ENCODE measurements at regions not wholly inside any gene's neighbourhood (a gene's known extent, or its start where the extent isn't known, plus 50 kb on each side); places are given as distances from the start of the nearest gene placed in this dataset.

DNA sequence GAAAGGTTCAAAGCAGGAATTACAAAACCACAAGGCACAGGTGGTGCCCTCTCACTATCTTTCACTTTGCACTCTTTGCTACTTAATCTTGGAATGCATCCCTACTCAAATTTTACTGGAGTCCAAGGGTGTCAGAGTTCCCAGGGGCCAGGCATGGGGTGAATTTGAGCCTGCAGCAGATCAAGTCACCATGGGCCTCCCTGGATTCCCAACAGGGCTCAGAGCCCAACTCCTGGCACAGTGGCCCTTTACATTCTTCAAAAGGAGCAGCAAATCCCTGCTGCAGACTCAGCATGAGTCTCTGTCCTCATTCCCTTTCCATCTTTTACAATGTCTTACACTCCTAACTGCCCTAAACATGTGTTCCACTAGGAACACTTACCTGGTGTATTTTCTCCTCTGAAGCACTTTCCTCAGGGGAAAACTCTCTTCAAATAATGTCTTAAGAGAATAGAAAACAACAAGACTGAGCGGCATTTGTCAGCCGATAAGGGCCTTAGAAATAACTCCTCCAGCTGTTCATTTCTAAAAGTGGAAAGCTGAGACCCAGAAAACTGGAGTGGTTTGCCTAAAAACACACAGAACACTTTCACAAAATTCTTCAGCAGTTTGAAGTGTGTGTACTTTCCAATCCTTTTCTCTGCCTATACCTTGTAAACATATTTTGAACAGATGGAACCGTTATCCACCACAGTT is 596.0 kb downstream of the INSC start:
- 69% methylated on average over 3 of the region's 3 CpGs for WGBS (ENCODE audit: low lambda C conversion rate, missing lambda C conversion rate)
- Histone ChIP-seq H3K27me3 (no peaks in the 10 kb centered on the region), H3K79me2 (no peaks in the 10 kb centered on the region), H3K9me3 (ENCODE audit: low read depth) (no peaks in the 10 kb centered on the region), H3K36me3 (replicated peaks; ENCODE audit: insufficient read depth, low read depth) (no peaks in the 10 kb centered on the region), H3K9me2 (replicated peaks; ENCODE audit: insufficient read depth) (no peaks in the 10 kb centered on the region), H3K4me3 (no peak overlapping the region), H3K27ac (no peak overlapping the region), H2AFZ (no peak overlapping the region), H3K4me2 (no peak overlapping the region), H3K4me1 (ENCODE audit: insufficient read depth) (peaks cover 15% of the 10 kb centered on the region), H4K20me1 (ENCODE audit: insufficient read depth, poor library complexity, severe bottlenecking) (no peaks in the 10 kb centered on the region)
- no peak for DNase-seq (ENCODE audit: low spot score)
- no peak for TF ChIP-seq EZH2 (IDR thresholded peaks at IDR 0.05; ENCODE audit: borderline replicate concordance)
- TF ChIP-seq, protein P1, sequence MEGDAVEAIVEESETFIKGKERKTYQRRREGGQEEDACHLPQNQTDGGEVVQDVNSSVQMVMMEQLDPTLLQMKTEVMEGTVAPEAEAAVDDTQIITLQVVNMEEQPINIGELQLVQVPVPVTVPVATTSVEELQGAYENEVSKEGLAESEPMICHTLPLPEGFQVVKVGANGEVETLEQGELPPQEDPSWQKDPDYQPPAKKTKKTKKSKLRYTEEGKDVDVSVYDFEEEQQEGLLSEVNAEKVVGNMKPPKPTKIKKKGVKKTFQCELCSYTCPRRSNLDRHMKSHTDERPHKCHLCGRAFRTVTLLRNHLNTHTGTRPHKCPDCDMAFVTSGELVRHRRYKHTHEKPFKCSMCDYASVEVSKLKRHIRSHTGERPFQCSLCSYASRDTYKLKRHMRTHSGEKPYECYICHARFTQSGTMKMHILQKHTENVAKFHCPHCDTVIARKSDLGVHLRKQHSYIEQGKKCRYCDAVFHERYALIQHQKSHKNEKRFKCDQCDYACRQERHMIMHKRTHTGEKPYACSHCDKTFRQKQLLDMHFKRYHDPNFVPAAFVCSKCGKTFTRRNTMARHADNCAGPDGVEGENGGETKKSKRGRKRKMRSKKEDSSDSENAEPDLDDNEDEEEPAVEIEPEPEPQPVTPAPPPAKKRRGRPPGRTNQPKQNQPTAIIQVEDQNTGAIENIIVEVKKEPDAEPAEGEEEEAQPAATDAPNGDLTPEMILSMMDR (IDR thresholded peaks at IDR 0.05; ENCODE audit: poor library complexity), result no peak

GRCh38 chr11:15711311-15711710 is 596.6 kb downstream of the INSC start:
- Histone ChIP-seq H3K4me2 (no peak overlapping the region), H4K20me1 (ENCODE audit: insufficient read depth, poor library complexity, severe bottlenecking) (no peaks in the 10 kb centered on the region), H2AFZ (no peak overlapping the region), H3K9me2 (replicated peaks; ENCODE audit: insufficient read depth) (no peaks in the 10 kb centered on the region), H3K27ac (no peak overlapping the region), H3K36me3 (replicated peaks; ENCODE audit: insufficient read depth, low read depth) (no peaks in the 10 kb centered on the region), H3K4me1 (ENCODE audit: insufficient read depth) (peaks cover 15% of the 10 kb centered on the region), H3K27me3 (no peaks in the 10 kb centered on the region), H3K79me2 (no peaks in the 10 kb centered on the region), H3K9me3 (ENCODE audit: low read depth) (no peaks in the 10 kb centered on the region), H3K4me3 (no peak overlapping the region)
- TF ChIP-seq EZH2 (IDR thresholded peaks at IDR 0.05; ENCODE audit: borderline replicate concordance), result no peak
- no peak for TF ChIP-seq EZH2phosphoT487 (IDR thresholded peaks at IDR 0.05; ENCODE audit: low read depth, severe bottlenecking, unreplicated experiment)
- TF ChIP-seq, protein P1 (IDR thresholded peaks at IDR 0.05; ENCODE audit: poor library complexity), result no peak
- DNase-seq (ENCODE audit: low spot score), result no peak
- WGBS (ENCODE audit: low lambda C conversion rate, missing lambda C conversion rate), result 51% methylated on average over 2 of the region's 2 CpGs

- 78% methylated on average over 6 of the region's 6 CpGs for WGBS (ENCODE audit: low lambda C conversion rate, missing lambda C conversion rate)
- Histone ChIP-seq H3K36me3 (replicated peaks; ENCODE audit: insufficient read depth, low read depth) (no peaks in the 10 kb centered on the region), H3K27ac (no peak overlapping the region), H4K20me1 (ENCODE audit: insufficient read depth, poor library complexity, severe bottlenecking) (no peaks in the 10 kb centered on the region), H2AFZ (no peak overlapping the region), H3K4me1 (ENCODE audit: insufficient read depth) (peaks cover 15% of the 10 kb centered on the region), H3K4me2 (no peak overlapping the region), H3K4me3 (no peak overlapping the region), H3K9me3 (ENCODE audit: low read depth) (no peaks in the 10 kb centered on the region), H3K27me3 (no peaks in the 10 kb centered on the region), H3K79me2 (no peaks in the 10 kb centered on the region), H3K9me2 (replicated peaks; ENCODE audit: insufficient read depth) (no peaks in the 10 kb centered on the region)
- no peak for DNase-seq (ENCODE audit: low spot score)
- TF ChIP-seq EZH2phosphoT487 (IDR thresholded peaks at IDR 0.05; ENCODE audit: low read depth, severe bottlenecking, unreplicated experiment) (no peak), EZH2 (IDR thresholded peaks at IDR 0.05; ENCODE audit: borderline replicate concordance) (no peak)
- TF ChIP-seq, protein P1 (IDR thresholded peaks at IDR 0.05; ENCODE audit: poor library complexity), result no peak
These were observed 600.1 kb downstream of the INSC start for GRCh38 chr11:15714641-15715399.
